HPDE6-E6E7 (cell line): ENCODE measurements at regions not wholly inside any gene's neighbourhood (a gene's known extent, or its start where the extent isn't known, plus 50 kb on each side); places are given as distances from the start of the nearest gene placed in this dataset.

Experiments used
- DNase-seq: peaks from one replicate; pipeline ENCODE4 v3.0.0; 2011; ENCODE audit warnings: missing footprints; ENCODE audit errors: extremely low spot score

GRCh38 chr3:118036215-118036614 is 998.4 kb downstream of the IGSF11 start:
- DNase-seq: no peak

- no peak for DNase-seq
Observed at GRCh38 chr3:118055381-118055780, 979.3 kb downstream of the IGSF11 start.

- no peak for DNase-seq
Observed at GRCh38 chr3:118057086-118057485, 977.6 kb downstream of the IGSF11 start.

GRCh38 chr3:118059096-118059495 is 975.5 kb downstream of the IGSF11 start:
- DNase-seq: no peak

- no peak for DNase-seq
Observed at GRCh38 chr3:118067439-118067838, 967.2 kb downstream of the IGSF11 start.

GRCh38 chr3:118075873-118076272 is 958.8 kb downstream of the IGSF11 start:
- no peak for DNase-seq

- DNase-seq: no peak
Observed at GRCh38 chr3:118077332-118077731, 957.3 kb downstream of the IGSF11 start.

- DNase-seq: no peak
Observed at GRCh38 chr3:118080889-118081288, 953.8 kb downstream of the IGSF11 start.

- no peak for DNase-seq
Observed at GRCh38 chr3:118088696-118089095, 946.0 kb downstream of the IGSF11 start.

GRCh38 chr3:118089563-118089962 is 945.1 kb downstream of the IGSF11 start:
- DNase-seq: peak; percentile 57

- DNase-seq: no peak
Observed at GRCh38 chr3:118097226-118097625, 937.4 kb downstream of the IGSF11 start.

GRCh38 chr3:118097660-118098059 is 937.0 kb downstream of the IGSF11 start:
- no peak for DNase-seq

- DNase-seq: no peak
Observed at GRCh38 chr3:118098827-118099226, 935.8 kb downstream of the IGSF11 start.

- DNase-seq: peak; percentile 20
Observed at GRCh38 chr3:118101891-118102290, 932.8 kb downstream of the IGSF11 start.

GRCh38 chr3:118102737-118103136 is 931.9 kb downstream of the IGSF11 start:
- no peak for DNase-seq

GRCh38 chr3:118108201-118108600 is 926.4 kb downstream of the IGSF11 start:
- DNase-seq: no peak

- peak; percentile 16 for DNase-seq
Observed at GRCh38 chr3:118108769-118109168, 925.9 kb downstream of the IGSF11 start.

- DNase-seq: peak; percentile 32
Observed at GRCh38 chr3:118110211-118110610, 924.4 kb downstream of the IGSF11 start.

- no peak for DNase-seq
Observed at GRCh38 chr3:118116991-118117390, 917.7 kb downstream of the IGSF11 start.

GRCh38 chr3:118126751-118127150 is 907.9 kb downstream of the IGSF11 start:
- DNase-seq: no peak

GRCh38 chr3:118127992-118128391 is 906.7 kb downstream of the IGSF11 start:
- no peak for DNase-seq

GRCh38 chr3:118128886-118129285 is 905.8 kb downstream of the IGSF11 start:
- peak; percentile 20 for DNase-seq

GRCh38 chr3:118137778-118138177 is 896.9 kb downstream of the IGSF11 start:
- DNase-seq: no peak

- DNase-seq: no peak
Observed at GRCh38 chr3:118144919-118145318, 889.7 kb downstream of the IGSF11 start.
